GM23338 (cell line): ENCODE measurements at regions not wholly inside any gene's neighbourhood (a gene's known extent, or its start where the extent isn't known, plus 50 kb on each side); places are given as distances from the start of the nearest gene placed in this dataset.

ENCODE experiments used
- ATAC-seq: fragments of 200-7000 bp; cut with Tn5 transposase; 3 replicates; pipeline ENCODE4 v1.9.1; 2020
- DNase-seq: peaks from one replicate; pipeline ENCODE4 v3.0.0-alpha.2; 2015; ENCODE audit warnings: low spot score
- H2AFZ ChIP-seq: fragments of 200-600 bp; sonication (generic); 2 replicates; pipeline ENCODE4 v1.8.0; 2016; ENCODE audit warnings: antibody characterized with exemption, mild to moderate bottlenecking, moderate library complexity
- H3F3A ChIP-seq: fragments of 200-600 bp; sonication (generic); replicated peaks from 2 replicates; pipeline ENCODE4 v1.8.0; 2017; ENCODE audit warnings: antibody characterized with exemption, mixed run types, low read depth
- H3K27ac ChIP-seq: fragments of 200-600 bp; sonication (generic); 2 replicates; pipeline ENCODE4 v1.6.1; 2016; ENCODE audit warnings: low read depth
- H3K27me3 ChIP-seq: fragments of 200-600 bp; sonication (generic); 2 replicates; pipeline ENCODE4 v1.8.0; 2016; ENCODE audit warnings: mild to moderate bottlenecking, mixed run types, moderate library complexity; ENCODE audit not compliant: insufficient read depth
- H3K36me3 ChIP-seq: fragments of 200-600 bp; sonication (generic); 2 replicates; pipeline ENCODE4 v1.8.0; 2016; ENCODE audit warnings: mild to moderate bottlenecking; ENCODE audit not compliant: insufficient read depth
- H3K4me1 ChIP-seq: fragments of 200-600 bp; sonication (generic); 2 replicates; pipeline ENCODE4 v1.8.0; 2016; ENCODE audit warnings: mild to moderate bottlenecking, moderate library complexity; ENCODE audit not compliant: insufficient read depth
- H3K4me2 ChIP-seq: fragments of 200-600 bp; sonication (generic); 2 replicates; pipeline ENCODE4 v1.7.1; 2017; ENCODE audit warnings: mixed run types
- H3K4me3 ChIP-seq: fragments of 200-600 bp; sonication (generic); 2 replicates; pipeline ENCODE4 v1.6.1; 2016; ENCODE audit warnings: mixed run types
- H3K79me2 ChIP-seq: fragments of 200-600 bp; sonication (generic); replicated peaks from 2 replicates; pipeline ENCODE4 v1.8.0; 2017; ENCODE audit warnings: mild to moderate bottlenecking; ENCODE audit not compliant: insufficient read depth
- H3K9me2 ChIP-seq: fragments of 200-600 bp; sonication (generic); 2 replicates; pipeline ENCODE4 v1.8.0; 2017; ENCODE audit not compliant: insufficient read depth
- H4K20me1 ChIP-seq: fragments of 200-600 bp; sonication (generic); replicated peaks from 2 replicates; pipeline ENCODE4 v1.8.0; 2017; ENCODE audit warnings: mild to moderate bottlenecking; ENCODE audit not compliant: insufficient read depth
- H3K27ac Mint-ChIP-seq: 2 replicates; pipeline ENCODE4 v1.8.0; 2020; ENCODE audit warnings: inconsistent platforms, mild to moderate bottlenecking, moderate library complexity, mixed read lengths
- H3K27me3 Mint-ChIP-seq: 3 replicates; pipeline ENCODE4 v1.8.0; 2022; ENCODE audit warnings: low read depth, mild to moderate bottlenecking, moderate library complexity, mixed read lengths, inconsistent platforms; ENCODE audit not compliant: insufficient read depth, poor library complexity
- H3K36me3 Mint-ChIP-seq: 3 replicates; pipeline ENCODE4 v1.8.0; 2021; ENCODE audit warnings: low read depth, mild to moderate bottlenecking, inconsistent platforms, moderate library complexity, mixed read lengths
- H3K4me1 Mint-ChIP-seq: 3 replicates; pipeline ENCODE4 v1.8.0; 2020; ENCODE audit warnings: mild to moderate bottlenecking, inconsistent platforms, mixed read lengths
- H3K4me3 Mint-ChIP-seq: 3 replicates; pipeline ENCODE4 v1.8.0; 2021; ENCODE audit warnings: moderate library complexity, mild to moderate bottlenecking, inconsistent platforms, mixed read lengths
- H3K9me3 Mint-ChIP-seq: 3 replicates; pipeline ENCODE4 v1.8.0; 2020; ENCODE audit warnings: moderate library complexity, mild to moderate bottlenecking, inconsistent platforms, mixed read lengths
- CTCF ChIP-seq, 2 experiments: fragments of 200-600 bp in 1 of 2; sonication (generic) in 1 of 2; conservative IDR thresholded peaks; 2 replicates each; pipeline versions ENCODE4 v1.5.1 to v1.6.1; 2016 to 2017; ENCODE audit warnings: antibody characterized with exemption in 2 of 2, low read depth in 2 of 2, mild to moderate bottlenecking in 2 of 2, moderate library complexity in 1 of 2
- EZH2phosphoT487 ChIP-seq: fragments of 200-600 bp; sonication (generic); IDR thresholded peaks from one replicate; pipeline ENCODE4 v1.8.1; 2018; ENCODE audit warnings: antibody characterized with exemption; ENCODE audit not compliant: unreplicated experiment
- JUNB ChIP-seq: IDR thresholded peaks from one replicate; pipeline ENCODE4 v1.6.1; 2016; ENCODE audit warnings: antibody characterized with exemption; ENCODE audit not compliant: unreplicated experiment
- NANOG ChIP-seq: IDR thresholded peaks from 2 replicates; pipeline ENCODE4 v1.6.1; 2016; ENCODE audit warnings: antibody characterized with exemption, borderline replicate concordance
- ZNF114 ChIP-seq: fragments of 250-450 bp; sonication (Bioruptor Pico); IDR thresholded peaks from 2 replicates; pipeline ENCODE4 v1.5.0; 2020; ENCODE audit warnings: mild to moderate bottlenecking, moderate library complexity
- ZNF331 ChIP-seq: fragments of 250-450 bp; sonication (Bioruptor Pico); IDR thresholded peaks from 2 replicates; pipeline ENCODE4 v1.5.0; 2020; ENCODE audit warnings: low read depth, mild to moderate bottlenecking, moderate library complexity
- ZNF462 ChIP-seq: fragments of 250-450 bp; sonication (Bioruptor Pico); IDR thresholded peaks from 2 replicates; pipeline ENCODE4 v1.5.0; 2020; ENCODE audit warnings: mild to moderate bottlenecking, moderate library complexity

GRCh38 chr13:33752094-33752493 is 65.9 kb upstream of the RFC3 start (continued):
- TF ChIP-seq ZNF462 (CRISPR knock-in tag) = no peak
- no peak for TF ChIP-seq JUNB
- TF ChIP-seq ZNF114 (CRISPR knock-in tag) = no peak
- TF ChIP-seq ZNF331 (CRISPR knock-in tag) = no peak

- Mint-ChIP-seq H3K9me3 (peaks cover 2% of the 10 kb centered on the region; the same call in 1 of the 3 replicates), H3K27me3 (no peaks in the 10 kb centered on the region), H3K27ac (no peak overlapping the region), H3K36me3 (no peaks in the 10 kb centered on the region), H3K4me1 (no peaks in the 10 kb centered on the region), H3K4me3 (no peak overlapping the region)
- no peak for DNase-seq
- Histone ChIP-seq H3K36me3 (no peaks in the 10 kb centered on the region), H3K9me2 (no peaks in the 10 kb centered on the region), H2AFZ (no peak overlapping the region), H3K4me3 (no peak overlapping the region), H3K79me2 (no peaks in the 10 kb centered on the region), H3F3A (no peaks in the 10 kb centered on the region), H3K4me1 (no peaks in the 10 kb centered on the region), H3K27ac (no peak overlapping the region), H3K27me3 (no peaks in the 10 kb centered on the region), H3K4me2 (no peak overlapping the region), H4K20me1 (no peaks in the 10 kb centered on the region)
- ATAC-seq = no peak
- TF ChIP-seq ZNF462 (CRISPR knock-in tag) (no peak), ZNF114 (CRISPR knock-in tag) (no peak), ZNF331 (CRISPR knock-in tag) (no peak), CTCF (conservative IDR thresholded peaks at IDR 0.05; ENCODE audit: low read depth in 2 of 2) (no peak), EZH2phosphoT487 (no peak), NANOG (no peak), JUNB (no peak)
Measured at GRCh38 chr13:33752597-33752996, 65.4 kb upstream of the RFC3 start.
